Nephron progenitor cell (in vitro differentiated cells): ENCODE measurements at regions not wholly inside any gene's neighbourhood (a gene's known extent, or its start where the extent isn't known, plus 50 kb on each side); places are given as distances from the start of the nearest gene placed in this dataset.

Experiments used
- DNase-seq: peaks from one replicate; pipeline ENCODE4 v3.0.0; 2021
- H3K27ac Mint-ChIP-seq: 2 replicates; pipeline ENCODE4 v1.8.0; 2021; ENCODE audit warnings: mild to moderate bottlenecking, moderate library complexity, mixed read lengths
- H3K27me3 Mint-ChIP-seq: 2 replicates; pipeline ENCODE4 v1.8.0; 2021; ENCODE audit warnings: mild to moderate bottlenecking, low read depth, mixed read lengths; ENCODE audit not compliant: poor library complexity
- H3K36me3 Mint-ChIP-seq: 2 replicates; pipeline ENCODE4 v1.8.0; 2021; ENCODE audit warnings: low read depth, mixed read lengths
- H3K4me1 Mint-ChIP-seq: 2 replicates; pipeline ENCODE4 v1.8.0; 2021; ENCODE audit warnings: mixed read lengths
- H3K4me3 Mint-ChIP-seq: 2 replicates; pipeline ENCODE4 v1.8.0; 2021; ENCODE audit warnings: mild to moderate bottlenecking, moderate library complexity, mixed read lengths
- H3K9me3 Mint-ChIP-seq: 2 replicates; pipeline ENCODE4 v1.8.0; 2021; ENCODE audit warnings: mild to moderate bottlenecking, moderate library complexity, mixed read lengths
- TF ChIP-seq, protein P1 (sequence below): fragments of 200-600 bp; sonication (generic); IDR thresholded peaks from 2 replicates; pipeline ENCODE4 v1.5.0; 2021; ENCODE audit warnings: antibody characterized with exemption

DNA sequence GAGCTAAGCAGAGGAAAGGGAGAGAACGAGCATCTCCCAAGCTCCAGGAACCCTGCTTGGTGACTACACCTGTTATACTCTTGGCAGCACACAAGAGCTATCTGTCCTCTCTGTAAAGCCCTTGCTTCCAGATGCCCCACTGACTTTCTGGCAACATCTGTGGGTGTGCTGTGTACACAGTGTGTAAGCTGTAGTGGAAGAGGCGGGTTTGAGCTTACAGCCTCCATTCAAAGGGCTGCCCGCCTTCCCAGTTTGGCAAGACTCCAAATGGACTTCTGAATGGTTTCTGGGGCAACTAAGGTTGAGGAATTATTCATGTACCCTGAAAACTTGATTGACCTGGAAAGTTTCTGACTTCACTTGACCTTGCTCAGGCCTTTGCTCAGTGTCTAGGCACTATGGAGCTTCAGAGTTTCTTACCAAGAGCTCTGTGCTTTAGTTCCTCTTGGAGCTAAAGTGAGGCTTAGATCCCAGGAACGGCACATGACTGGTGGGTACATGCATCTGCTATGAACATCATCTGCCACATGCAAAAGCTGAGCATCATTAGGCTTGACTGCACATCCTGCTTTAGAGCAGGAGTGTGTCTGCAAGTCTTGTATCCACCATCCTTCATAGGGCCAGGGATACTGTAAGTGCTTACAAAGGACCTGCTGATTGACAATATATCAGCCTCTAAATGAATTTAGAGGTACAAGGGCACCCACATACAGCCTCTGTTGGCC lies 290.9 kb upstream of the SIX2 start:
- Mint-ChIP-seq H3K27me3 (peaks cover 34% of the 10 kb centered on the region), H3K4me3 (no peak overlapping the region), H3K36me3 (no peaks in the 10 kb centered on the region), H3K4me1 (no peaks in the 10 kb centered on the region), H3K9me3 (no peaks in the 10 kb centered on the region), H3K27ac (no peak overlapping the region)
- TF ChIP-seq, protein P1, sequence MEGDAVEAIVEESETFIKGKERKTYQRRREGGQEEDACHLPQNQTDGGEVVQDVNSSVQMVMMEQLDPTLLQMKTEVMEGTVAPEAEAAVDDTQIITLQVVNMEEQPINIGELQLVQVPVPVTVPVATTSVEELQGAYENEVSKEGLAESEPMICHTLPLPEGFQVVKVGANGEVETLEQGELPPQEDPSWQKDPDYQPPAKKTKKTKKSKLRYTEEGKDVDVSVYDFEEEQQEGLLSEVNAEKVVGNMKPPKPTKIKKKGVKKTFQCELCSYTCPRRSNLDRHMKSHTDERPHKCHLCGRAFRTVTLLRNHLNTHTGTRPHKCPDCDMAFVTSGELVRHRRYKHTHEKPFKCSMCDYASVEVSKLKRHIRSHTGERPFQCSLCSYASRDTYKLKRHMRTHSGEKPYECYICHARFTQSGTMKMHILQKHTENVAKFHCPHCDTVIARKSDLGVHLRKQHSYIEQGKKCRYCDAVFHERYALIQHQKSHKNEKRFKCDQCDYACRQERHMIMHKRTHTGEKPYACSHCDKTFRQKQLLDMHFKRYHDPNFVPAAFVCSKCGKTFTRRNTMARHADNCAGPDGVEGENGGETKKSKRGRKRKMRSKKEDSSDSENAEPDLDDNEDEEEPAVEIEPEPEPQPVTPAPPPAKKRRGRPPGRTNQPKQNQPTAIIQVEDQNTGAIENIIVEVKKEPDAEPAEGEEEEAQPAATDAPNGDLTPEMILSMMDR = no peak
- no peak for DNase-seq

DNA sequence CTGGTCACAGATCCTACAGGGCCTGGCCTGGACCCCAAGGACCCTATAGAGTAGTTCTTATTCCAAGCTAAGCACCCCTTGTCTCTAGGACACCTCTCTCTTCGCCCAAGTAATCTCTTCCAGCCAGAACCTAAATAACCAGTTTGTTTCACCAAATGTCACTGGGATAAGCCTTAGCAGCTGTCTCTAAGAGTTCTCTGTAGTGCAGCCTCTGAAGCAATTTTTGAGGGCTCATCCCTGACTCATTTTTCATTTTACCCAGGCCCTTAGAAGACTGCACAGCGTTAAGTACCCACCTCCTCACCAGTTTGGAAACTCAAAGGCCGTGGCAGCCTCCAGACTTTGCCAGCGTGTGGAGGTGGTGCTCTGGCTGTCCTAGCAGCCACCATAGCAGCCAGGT lies 290.1 kb upstream of the SIX2 start:
- Mint-ChIP-seq H3K27me3 (peaks cover 32% of the 10 kb centered on the region), H3K9me3 (no peaks in the 10 kb centered on the region), H3K36me3 (no peaks in the 10 kb centered on the region), H3K4me3 (no peak overlapping the region), H3K27ac (no peak overlapping the region), H3K4me1 (peaks cover 4% of the 10 kb centered on the region)
- TF ChIP-seq, protein P1 = no peak
- no peak for DNase-seq

DNA sequence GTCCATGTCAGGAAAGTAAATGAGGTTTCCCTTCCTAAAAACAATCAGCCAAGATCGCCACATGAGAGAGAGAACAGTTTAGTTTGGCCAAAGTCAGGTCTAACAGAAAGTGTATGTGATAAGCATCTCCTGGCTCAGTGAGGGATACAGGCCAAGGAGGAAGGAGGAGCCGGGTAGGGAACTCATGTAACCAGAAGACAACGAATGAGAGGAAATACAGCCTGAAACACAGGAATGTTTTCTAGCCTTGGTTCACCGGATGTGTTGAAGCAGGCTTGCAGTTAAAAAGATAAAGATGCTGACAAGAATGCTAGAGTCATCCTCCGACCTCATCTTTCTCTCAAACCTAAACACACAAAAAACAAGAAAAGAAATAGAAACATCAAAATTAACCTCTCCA lies 283.9 kb upstream of the SIX2 start:
- no peaks in the 10 kb centered on the region for H3K36me3 Mint-ChIP-seq
- peaks cover 23% of the 10 kb centered on the region for H3K27me3 Mint-ChIP-seq
- peaks cover 23% of the 10 kb centered on the region for H3K9me3 Mint-ChIP-seq
- no peak overlapping the region for H3K4me3 Mint-ChIP-seq
- TF ChIP-seq, protein P1 = no peak
- H3K27ac Mint-ChIP-seq = no peak overlapping the region
- peaks cover 25% of the 10 kb centered on the region for H3K4me1 Mint-ChIP-seq
- DNase-seq = no peak

DNA sequence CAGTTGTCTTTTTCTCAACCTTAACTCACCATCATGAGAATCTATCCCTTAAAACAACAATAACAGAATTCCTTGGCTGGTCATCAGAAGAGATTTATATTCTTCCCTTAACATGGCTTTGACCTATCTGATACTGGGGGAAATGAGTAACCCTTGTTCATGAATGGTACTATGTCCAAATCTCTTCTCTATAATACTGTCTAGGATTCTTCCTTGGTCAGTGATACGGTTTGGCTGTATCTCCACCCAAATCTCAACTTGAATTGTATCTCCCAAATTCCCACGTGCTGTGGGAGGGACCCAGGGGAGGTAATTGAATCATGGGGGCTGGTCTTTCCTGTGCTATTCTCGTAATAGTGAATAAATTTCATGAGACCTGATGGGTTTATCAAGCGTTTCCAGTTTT lies 282.0 kb upstream of the SIX2 start:
- TF ChIP-seq, protein P1 = no peak
- DNase-seq = no peak
- H3K36me3 Mint-ChIP-seq = no peaks in the 10 kb centered on the region
- peaks cover 23% of the 10 kb centered on the region for H3K9me3 Mint-ChIP-seq
- H3K4me3 Mint-ChIP-seq = no peak overlapping the region
- H3K4me1 Mint-ChIP-seq = peaks cover 40% of the 10 kb centered on the region
- H3K27me3 Mint-ChIP-seq = peaks cover 12% of the 10 kb centered on the region
- H3K27ac Mint-ChIP-seq = no peak overlapping the region

DNA sequence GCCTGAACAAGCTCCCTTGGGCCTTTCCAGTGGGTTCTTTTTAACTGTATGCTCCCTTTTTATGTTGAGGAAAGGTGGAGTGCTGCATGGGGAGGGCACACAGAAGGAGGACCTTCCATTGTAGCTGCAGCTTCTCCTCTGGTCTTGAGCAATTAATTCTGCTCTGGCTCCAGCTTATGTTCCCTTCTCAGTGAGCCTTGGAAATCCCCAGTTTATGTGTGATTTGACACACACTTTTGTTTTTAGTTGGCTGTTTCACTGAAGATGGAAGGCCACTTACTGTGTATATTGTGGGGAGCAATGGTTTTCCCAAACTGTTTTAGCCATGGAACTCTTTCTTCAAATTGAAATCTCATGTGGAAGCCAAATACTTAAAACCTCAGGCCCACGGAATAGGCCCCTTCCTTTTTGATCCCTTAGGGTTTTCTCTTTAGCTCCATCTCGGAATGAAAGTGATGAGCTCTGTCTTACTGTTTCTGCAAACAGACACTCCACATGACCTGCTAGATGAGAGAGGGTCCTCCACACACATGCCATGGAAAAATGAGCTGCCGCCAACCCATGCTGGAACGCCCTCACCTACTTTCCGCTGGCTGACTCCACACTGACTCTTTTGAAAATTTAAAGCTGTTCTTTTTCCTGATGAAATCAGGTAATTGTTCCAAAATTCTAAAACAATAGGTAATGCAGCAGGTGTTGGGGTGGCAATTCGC lies 280.9 kb upstream of the SIX2 start:
- TF ChIP-seq, protein P1 = no peak
- DNase-seq = no peak
- Mint-ChIP-seq H3K27ac (no peak overlapping the region), H3K9me3 (peaks cover 23% of the 10 kb centered on the region), H3K4me1 (peaks cover 46% of the 10 kb centered on the region), H3K4me3 (no peak overlapping the region), H3K27me3 (peaks cover 19% of the 10 kb centered on the region), H3K36me3 (no peaks in the 10 kb centered on the region)
